Thymus (tissue), 11 donors: ENCODE measurements at regions not wholly inside any gene's neighbourhood (a gene's known extent, or its start where the extent isn't known, plus 50 kb on each side); places are given as distances from the start of the nearest gene placed in this dataset.

Experiments
- DNase-seq, 9 donors: peaks; one replicate each; pipeline ENCODE4 v3.0.0-alpha.2; 2013; ENCODE audit warnings: low spot score in 9 of 9, low read depth in 6 of 9, missing footprints in 1 of 9
- H3K27ac ChIP-seq, 2 donors: one replicate each; pipeline ENCODE4 v1.5.1; 2013; ENCODE audit warnings: control low read depth in 1 of 2, low read depth in 1 of 2, low read length in 1 of 2, mild to moderate bottlenecking in 1 of 2, moderate library complexity in 1 of 2
- H3K27me3 ChIP-seq, 2 donors: one replicate each; pipeline ENCODE4 v1.5.1; 2013; ENCODE audit warnings: low read length in 1 of 2; ENCODE audit not compliant: control insufficient read depth in 2 of 2, insufficient read depth in 1 of 2
- H3K36me3 ChIP-seq, 2 donors: one replicate each; pipeline ENCODE4 v1.5.1; 2013; ENCODE audit warnings: low read length in 1 of 2, mild to moderate bottlenecking in 1 of 2, moderate library complexity in 1 of 2; ENCODE audit not compliant: control insufficient read depth in 2 of 2, insufficient read depth in 2 of 2
- H3K4me1 ChIP-seq, 2 donors: one replicate each; pipeline ENCODE4 v1.5.1; 2013; ENCODE audit warnings: low read length in 2 of 2; ENCODE audit not compliant: control insufficient read depth in 2 of 2, insufficient read depth in 2 of 2
- H3K4me3 ChIP-seq, 2 donors: one replicate each; pipeline ENCODE4 v1.5.1; 2013; ENCODE audit warnings: low read length in 2 of 2, control low read depth in 1 of 2, mild to moderate bottlenecking in 1 of 2
- H3K9me3 ChIP-seq, 2 donors: one replicate each; pipeline ENCODE4 v1.5.1; 2013; ENCODE audit warnings: low read length in 1 of 2, mild to moderate bottlenecking in 1 of 2; ENCODE audit not compliant: control insufficient read depth in 2 of 2, insufficient read depth in 1 of 2
- WGBS: extraction: QIAGEN DNeasy Blood & Tissue Kit; methylation state at CpG from one replicate; pipeline ENCODE4 v1.1.7; 2013; 5-methylcytosine and 5-hydroxymethylcytosine counted together
- donor health status: healthy.

- no peak overlapping the region for H3K4me3 ChIP-seq
- H3K36me3 ChIP-seq: no peaks in the 10 kb centered on the region
- no peaks in the 10 kb centered on the region for H3K27me3 ChIP-seq
- 91% methylated on average over 4 of the region's 4 CpGs for WGBS
- no peak for DNase-seq
- H3K4me1 ChIP-seq: no peaks in the 10 kb centered on the region
- no peak overlapping the region for H3K27ac ChIP-seq
- H3K9me3 ChIP-seq: no peaks in the 10 kb centered on the region
Observed at GRCh38 chr1:42002220-42002619, 83.5 kb upstream of the HIVEP3 start.

DNA sequence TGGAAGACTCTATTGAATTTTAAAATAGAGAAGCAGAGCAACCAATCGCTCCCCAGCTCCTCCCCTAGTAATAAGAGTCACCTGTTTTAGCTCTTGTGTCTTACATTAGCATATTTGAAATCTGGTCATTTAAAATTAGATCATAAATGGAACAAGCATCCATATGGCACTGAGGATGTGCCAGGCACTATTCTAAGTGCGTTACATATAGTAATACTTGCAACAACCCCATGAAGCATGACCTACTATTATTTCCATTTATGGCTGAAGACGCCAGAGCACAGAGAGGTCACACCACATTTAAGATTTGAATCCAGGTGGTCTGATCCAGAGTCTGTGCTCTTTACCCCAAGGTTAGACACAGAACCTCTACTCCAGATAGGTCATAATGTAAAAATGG, 82.0 kb upstream of the HIVEP3 start:
- H3K27ac ChIP-seq: no peak overlapping the region
- no peaks in the 10 kb centered on the region for H3K27me3 ChIP-seq
- H3K4me3 ChIP-seq: no peak overlapping the region
- no peaks in the 10 kb centered on the region for H3K4me1 ChIP-seq
- no peaks in the 10 kb centered on the region for H3K9me3 ChIP-seq
- no peaks in the 10 kb centered on the region for H3K36me3 ChIP-seq
- DNase-seq: no peak
- 98% methylated on average over 3 of the region's 3 CpGs for WGBS

DNA sequence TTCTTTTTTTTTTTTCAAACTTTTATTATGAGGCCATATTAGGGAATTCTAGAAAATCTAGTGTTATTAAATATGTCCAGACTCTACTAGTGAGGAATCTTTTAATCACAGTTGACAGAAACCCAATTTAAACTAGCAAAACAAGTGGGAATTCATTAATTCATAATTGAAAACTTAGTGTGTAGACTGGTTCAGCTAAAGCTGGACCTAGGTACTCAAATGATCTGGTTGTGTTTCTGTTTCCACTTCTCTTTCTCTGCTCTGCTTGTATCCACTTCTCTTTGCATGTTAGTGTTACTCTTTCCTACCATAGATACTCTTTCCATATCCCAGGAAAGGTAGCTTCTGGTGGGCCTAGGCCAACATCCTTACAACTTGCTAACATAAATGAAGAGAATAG, 81.2 kb upstream of the HIVEP3 start:
- Histone ChIP-seq H3K36me3 (no peaks in the 10 kb centered on the region), H3K9me3 (no peaks in the 10 kb centered on the region), H3K27ac (no peak overlapping the region), H3K27me3 (no peaks in the 10 kb centered on the region), H3K4me3 (no peak overlapping the region), H3K4me1 (no peaks in the 10 kb centered on the region)
- DNase-seq: no peak

- DNase-seq: no peak
- Histone ChIP-seq H3K27me3 (no peaks in the 10 kb centered on the region), H3K27ac (no peak overlapping the region), H3K36me3 (no peaks in the 10 kb centered on the region), H3K9me3 (no peaks in the 10 kb centered on the region), H3K4me3 (no peak overlapping the region), H3K4me1 (no peaks in the 10 kb centered on the region)
Observed at GRCh38 chr1:41998250-41998649, 79.5 kb upstream of the HIVEP3 start.

- Histone ChIP-seq H3K4me3 (no peak overlapping the region), H3K36me3 (no peaks in the 10 kb centered on the region), H3K27ac (no peak overlapping the region), H3K9me3 (no peaks in the 10 kb centered on the region), H3K27me3 (no peaks in the 10 kb centered on the region), H3K4me1 (no peaks in the 10 kb centered on the region)
- WGBS: 97% methylated on average over 5 of the region's 5 CpGs
- DNase-seq: no peak
Observed at GRCh38 chr1:41997153-41997552, 78.4 kb upstream of the HIVEP3 start.

- no peak overlapping the region for H3K27ac ChIP-seq
- no peaks in the 10 kb centered on the region for H3K27me3 ChIP-seq
- no peak for DNase-seq
- H3K4me3 ChIP-seq: no peak overlapping the region
- WGBS: 94% methylated on average over 1 of the region's 1 CpG
- H3K4me1 ChIP-seq: no peaks in the 10 kb centered on the region
- no peaks in the 10 kb centered on the region for H3K36me3 ChIP-seq
- no peaks in the 10 kb centered on the region for H3K9me3 ChIP-seq
Observed at GRCh38 chr1:41995441-41996130, 76.9 kb upstream of the HIVEP3 start.

GRCh38 chr1:41994195-41994894, 75.6 kb upstream of the HIVEP3 start:
- 97% methylated on average over 5 of the region's 5 CpGs for WGBS
- Histone ChIP-seq H3K27ac (no peak overlapping the region), H3K4me1 (no peaks in the 10 kb centered on the region), H3K4me3 (no peak overlapping the region), H3K9me3 (no peaks in the 10 kb centered on the region), H3K36me3 (no peaks in the 10 kb centered on the region), H3K27me3 (no peaks in the 10 kb centered on the region)
- no peak for DNase-seq

DNA sequence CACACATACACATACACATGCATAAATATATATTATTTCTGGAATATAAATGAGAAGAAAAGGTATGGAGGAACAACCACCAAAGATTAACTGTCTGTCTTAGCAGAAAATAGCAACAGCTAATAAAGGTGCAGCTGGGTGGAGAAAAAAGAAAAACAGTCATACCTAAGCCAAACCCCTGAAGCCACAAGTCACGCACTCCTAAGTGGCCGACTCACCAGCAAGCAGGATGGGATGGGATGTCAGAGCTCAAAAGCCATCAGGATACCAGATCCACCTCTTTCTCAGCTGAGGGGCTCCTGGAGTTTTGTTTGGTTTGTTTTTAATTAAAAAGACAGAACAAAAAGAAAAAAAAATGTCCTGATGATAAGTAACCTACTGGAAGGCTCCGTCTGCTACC, 64.7 kb upstream of the HIVEP3 start:
- 90% methylated on average over 3 of the region's 3 CpGs for WGBS
- no peaks in the 10 kb centered on the region for H3K27me3 ChIP-seq
- H3K36me3 ChIP-seq: no peaks in the 10 kb centered on the region
- no peaks in the 10 kb centered on the region for H3K9me3 ChIP-seq
- H3K27ac ChIP-seq: no peak overlapping the region
- DNase-seq: no peak
- peaks cover 0 to 22% of the 10 kb centered on the region in 2 donors for H3K4me1 ChIP-seq
- H3K4me3 ChIP-seq: no peak overlapping the region

GRCh38 chr1:41981796-41982195, 63.1 kb upstream of the HIVEP3 start:
- Histone ChIP-seq H3K9me3 (no peaks in the 10 kb centered on the region), H3K4me1 (peaks cover 0 to 37% of the 10 kb centered on the region in 2 donors), H3K36me3 (no peaks in the 10 kb centered on the region), H3K27ac (no peak overlapping the region), H3K4me3 (no peak overlapping the region), H3K27me3 (no peaks in the 10 kb centered on the region)
- no peak for DNase-seq
- 91% methylated on average over 3 of the region's 3 CpGs for WGBS
